ENCODE measurements at regions not wholly inside any gene's neighbourhood (a gene's known extent, or its start where the extent isn't known, plus 50 kb on each side); places are given as distances from the start of the nearest gene placed in this dataset.

GRCh38 chr16:51757921-51758479 is 606.9 kb upstream of the SALL1 start:
- 73 to 78% methylated on average over 2 of the region's 2 CpGs for WGBS, 2 donors (ENCODE audit: low coverage in 1 of 2)
- in situ Hi-C loops (cut with MboI; ENCODE audit: low pct_ligation_motif_present in 1 of 4, low pct_unique_long_range_greater_than_20kb in 1 of 4, low sequenced_read_pairs in 3 of 4) (no loop called here), intact Hi-C loops (cut with DNase I; ENCODE audit: low total_unique reads) (no loop called here)
- peaks cover 0 to 12% (median 0%) of the 10 kb centered on the region in 4 donors for H3K4me1 ChIP-seq
- TF ChIP-seq POLR2AphosphoS5 (IDR thresholded peaks at IDR 0.05): no peak
- no peak for TF ChIP-seq POLR2A (IDR thresholded peaks at IDR 0.05)
- TF ChIP-seq CTCF (IDR thresholded peaks at IDR 0.05): no peak
- no peak for TF ChIP-seq EP300 (IDR thresholded peaks at IDR 0.05; ENCODE audit: low read depth)
- no peaks in the 10 kb centered on the region for H3K36me3 ChIP-seq
- no peaks in the 10 kb centered on the region for H3K9me3 ChIP-seq
- peaks cover 10% of the 10 kb centered on the region for H3K27me3 ChIP-seq
- no peak overlapping the region for H3K27ac ChIP-seq
- no peak for DNase-seq
- H3K4me3 ChIP-seq: no peak overlapping the region

DNA sequence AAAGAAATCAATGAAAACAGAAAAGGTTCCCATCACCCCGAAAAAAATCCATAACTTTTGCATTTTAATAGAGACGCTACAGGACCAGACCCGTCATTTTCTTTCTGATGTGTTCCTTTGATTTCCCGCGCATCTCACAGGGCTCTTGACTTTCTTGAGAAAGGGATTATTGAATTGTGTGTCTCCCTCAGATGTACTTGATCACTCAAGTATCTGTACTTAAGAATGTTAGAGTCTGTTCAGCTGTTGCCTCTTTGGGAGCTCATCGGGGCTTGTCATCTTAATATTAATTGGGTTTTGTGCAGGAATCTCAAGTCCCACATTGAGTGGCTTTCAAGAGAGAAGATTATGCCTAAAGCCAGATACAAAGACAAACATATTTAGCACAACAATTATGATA is 606.4 kb upstream of the SALL1 start:
- Histone ChIP-seq H3K4me3 (no peak overlapping the region), H3K9me3 (no peaks in the 10 kb centered on the region), H3K36me3 (no peaks in the 10 kb centered on the region), H3K27ac (no peak overlapping the region), H3K27me3 (peaks cover 10% of the 10 kb centered on the region), H3K4me1 (peaks cover 0 to 10% (median 0%) of the 10 kb centered on the region in 4 donors)
- in situ Hi-C loops (cut with MboI; ENCODE audit: low pct_ligation_motif_present in 1 of 4, low pct_unique_long_range_greater_than_20kb in 1 of 4, low sequenced_read_pairs in 3 of 4): no loop called here
- TF ChIP-seq EP300 (IDR thresholded peaks at IDR 0.05; ENCODE audit: low read depth) (no peak), CTCF (IDR thresholded peaks at IDR 0.05) (no peak), POLR2A (IDR thresholded peaks at IDR 0.05) (no peak), POLR2AphosphoS5 (IDR thresholded peaks at IDR 0.05) (no peak)
- intact Hi-C loops (cut with DNase I; ENCODE audit: low total_unique reads): no loop called here
- no peak for DNase-seq
- whole genome bisulfite sequencing, 2 donors (ENCODE audit: low coverage in 1 of 2): 74 to 84% methylated on average over 6 of the region's 6 CpGs

DNA sequence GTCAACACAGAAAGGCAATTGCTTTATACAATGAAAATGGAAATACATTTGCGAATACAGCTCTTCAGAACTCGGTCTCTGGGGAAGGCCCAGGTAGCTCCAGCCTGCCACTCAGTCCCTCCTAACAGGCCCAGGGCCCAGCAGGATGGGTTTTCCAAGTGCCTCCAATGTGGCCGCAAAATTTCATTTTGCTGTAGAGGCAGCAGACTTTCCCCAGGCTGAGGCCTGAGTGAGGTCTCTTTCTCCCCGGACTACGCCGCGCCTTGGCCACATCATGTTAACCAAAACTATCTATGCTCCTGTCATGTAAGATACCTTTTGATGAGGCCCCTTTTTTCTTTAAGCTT is 606.0 kb upstream of the SALL1 start:
- TF ChIP-seq POLR2AphosphoS5 (IDR thresholded peaks at IDR 0.05): no peak
- TF ChIP-seq POLR2A (IDR thresholded peaks at IDR 0.05): no peak
- TF ChIP-seq EP300 (IDR thresholded peaks at IDR 0.05; ENCODE audit: low read depth): no peak
- no peak for TF ChIP-seq CTCF (IDR thresholded peaks at IDR 0.05)
- Histone ChIP-seq H3K4me1 (peaks cover 0 to 6% (median 0%) of the 10 kb centered on the region in 4 donors), H3K27me3 (peaks cover 7% of the 10 kb centered on the region), H3K36me3 (no peaks in the 10 kb centered on the region), H3K27ac (no peak overlapping the region), H3K9me3 (no peaks in the 10 kb centered on the region), H3K4me3 (no peak overlapping the region)
- intact Hi-C loops (cut with DNase I; ENCODE audit: low total_unique reads): no loop called here
- 93 to 95% methylated on average over 6 to 7 of the region's 7 CpGs for WGBS, 2 donors (ENCODE audit: low coverage in 1 of 2)
- no peak for DNase-seq
- in situ Hi-C loops (cut with MboI; ENCODE audit: low pct_ligation_motif_present in 1 of 4, low pct_unique_long_range_greater_than_20kb in 1 of 4, low sequenced_read_pairs in 3 of 4): no loop called here

DNA sequence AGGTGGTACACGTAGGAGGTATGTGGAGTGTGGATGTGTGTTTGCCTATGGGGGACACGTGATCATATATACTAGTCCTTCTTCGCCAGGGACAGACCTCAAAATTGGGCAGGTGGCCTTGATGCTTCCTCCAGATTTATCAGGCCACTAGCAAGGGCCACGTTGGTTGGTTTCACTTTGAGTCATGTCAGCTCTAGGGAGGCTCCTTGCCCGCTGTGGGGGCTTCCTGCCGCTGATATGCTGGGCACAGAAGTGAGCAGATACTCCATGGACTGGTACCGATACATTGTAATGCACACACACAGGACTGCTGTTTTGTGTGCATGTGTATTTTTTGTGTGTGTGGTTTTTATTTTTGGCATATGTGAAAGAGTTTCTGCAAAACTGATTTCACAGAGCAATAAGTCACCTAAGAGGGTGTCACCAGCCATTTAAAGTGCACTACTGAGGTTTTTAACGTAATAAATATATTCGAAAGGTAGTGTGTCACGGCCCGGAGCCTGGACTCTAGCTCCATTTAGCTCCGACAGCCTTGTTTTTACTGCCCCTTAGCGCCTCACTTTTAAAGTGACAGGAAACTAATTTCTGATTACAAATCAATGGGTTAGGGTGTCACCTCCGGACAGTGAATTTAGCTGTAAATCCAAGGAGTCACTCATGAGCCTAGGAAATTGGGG is 605.5 kb upstream of the SALL1 start:
- intact Hi-C loops (cut with DNase I; ENCODE audit: low total_unique reads) (no loop called here), in situ Hi-C loops (cut with MboI; ENCODE audit: low pct_ligation_motif_present in 1 of 4, low pct_unique_long_range_greater_than_20kb in 1 of 4, low sequenced_read_pairs in 3 of 4) (no loop called here)
- Histone ChIP-seq H3K36me3 (no peaks in the 10 kb centered on the region), H3K27me3 (peaks cover 5% of the 10 kb centered on the region), H3K9me3 (no peaks in the 10 kb centered on the region), H3K4me1 (peaks cover 0 to under 1% (median 0%) of the 10 kb centered on the region in 4 donors), H3K27ac (no peak overlapping the region), H3K4me3 (no peak overlapping the region)
- no peak for DNase-seq
- 49 to 57% methylated on average over 10 to 14 of the region's 14 CpGs for WGBS, 2 donors (ENCODE audit: low coverage in 1 of 2)
- TF ChIP-seq CTCF (IDR thresholded peaks at IDR 0.05) (no peak), EP300 (IDR thresholded peaks at IDR 0.05; ENCODE audit: low read depth) (no peak), POLR2A (IDR thresholded peaks at IDR 0.05) (no peak), POLR2AphosphoS5 (IDR thresholded peaks at IDR 0.05) (no peak)

Data from transverse colon (tissue), 4 donors.